Epithelial cell of esophagus (primary cell): ENCODE measurements at regions not wholly inside any gene's neighbourhood (a gene's known extent, or its start where the extent isn't known, plus 50 kb on each side); places are given as distances from the start of the nearest gene placed in this dataset.
A peak's percentile ranks its signal among the peaks of the same experiment; 100 is the strongest.

Experiments used
- DNase-seq: peaks from one replicate; pipeline ENCODE4 v3.0.0; 2010; ENCODE audit warnings: low read depth
- H3K4me3 ChIP-seq: 2 replicates; pipeline ENCODE4 v1.5.1; 2011; ENCODE audit warnings: mild to moderate bottlenecking, low read length, control low read depth
- CTCF ChIP-seq: IDR thresholded peaks from 2 replicates; pipeline ENCODE4 v1.5.1; 2011; ENCODE audit warnings: low read depth, mild to moderate bottlenecking, low read length, control low read depth, inconsistent platforms; ENCODE audit not compliant: insufficient read depth; ENCODE audit errors: missing control alignments

GRCh38 chr3:193875601-193876321 lies 260.2 kb upstream of the HES1 start:
- no peak for DNase-seq
- H3K4me3 ChIP-seq = no peak overlapping the region

GRCh38 chr3:193879099-193879863 lies 256.7 kb upstream of the HES1 start:
- DNase-seq = peak; percentile 38
- no peak for TF ChIP-seq CTCF

More at GRCh38 chr3:193875601-193876321, 260.2 kb upstream of the HES1 start:
- TF ChIP-seq CTCF = no peak

GRCh38 chr3:193879864-193880242 lies 256.1 kb upstream of the HES1 start:
- TF ChIP-seq CTCF = no peak
- DNase-seq = no peak
- no peak overlapping the region for H3K4me3 ChIP-seq

More at GRCh38 chr3:193879099-193879863, 256.7 kb upstream of the HES1 start:
- H3K4me3 ChIP-seq = no peak overlapping the region

GRCh38 chr3:193882091-193882490 lies 253.9 kb upstream of the HES1 start:
- TF ChIP-seq CTCF = no peak
- no peak for DNase-seq

GRCh38 chr3:193883551-193883950 lies 252.4 kb upstream of the HES1 start:
- no peak for DNase-seq
- H3K4me3 ChIP-seq = no peak overlapping the region
- TF ChIP-seq CTCF = no peak

More at GRCh38 chr3:193882091-193882490, 253.9 kb upstream of the HES1 start:
- no peak overlapping the region for H3K4me3 ChIP-seq

- DNase-seq = no peak
- H3K4me3 ChIP-seq = no peak overlapping the region
- TF ChIP-seq CTCF = no peak
Observed at GRCh38 chr3:193884027-193884426, 251.9 kb upstream of the HES1 start.
